OCI-LY3 (cell line): ENCODE measurements at regions not wholly inside any gene's neighbourhood (a gene's known extent, or its start where the extent isn't known, plus 50 kb on each side); places are given as distances from the start of the nearest gene placed in this dataset.

Experiments used
- CTCF ChIP-seq: fragments of 200-600, 300-600 bp; sonication (generic); IDR thresholded peaks from 2 replicates; pipeline ENCODE4 v1.5.1; 2014; ENCODE audit warnings: antibody characterized with exemption, low read length, low read depth
- EZH2phosphoT487 ChIP-seq: fragments of 200-600 bp; shearing (Covaris generic); IDR thresholded peaks from 2 replicates; pipeline ENCODE4 v1.6.1; 2018; ENCODE audit warnings: antibody characterized with exemption, mixed run types, low read depth

DNA sequence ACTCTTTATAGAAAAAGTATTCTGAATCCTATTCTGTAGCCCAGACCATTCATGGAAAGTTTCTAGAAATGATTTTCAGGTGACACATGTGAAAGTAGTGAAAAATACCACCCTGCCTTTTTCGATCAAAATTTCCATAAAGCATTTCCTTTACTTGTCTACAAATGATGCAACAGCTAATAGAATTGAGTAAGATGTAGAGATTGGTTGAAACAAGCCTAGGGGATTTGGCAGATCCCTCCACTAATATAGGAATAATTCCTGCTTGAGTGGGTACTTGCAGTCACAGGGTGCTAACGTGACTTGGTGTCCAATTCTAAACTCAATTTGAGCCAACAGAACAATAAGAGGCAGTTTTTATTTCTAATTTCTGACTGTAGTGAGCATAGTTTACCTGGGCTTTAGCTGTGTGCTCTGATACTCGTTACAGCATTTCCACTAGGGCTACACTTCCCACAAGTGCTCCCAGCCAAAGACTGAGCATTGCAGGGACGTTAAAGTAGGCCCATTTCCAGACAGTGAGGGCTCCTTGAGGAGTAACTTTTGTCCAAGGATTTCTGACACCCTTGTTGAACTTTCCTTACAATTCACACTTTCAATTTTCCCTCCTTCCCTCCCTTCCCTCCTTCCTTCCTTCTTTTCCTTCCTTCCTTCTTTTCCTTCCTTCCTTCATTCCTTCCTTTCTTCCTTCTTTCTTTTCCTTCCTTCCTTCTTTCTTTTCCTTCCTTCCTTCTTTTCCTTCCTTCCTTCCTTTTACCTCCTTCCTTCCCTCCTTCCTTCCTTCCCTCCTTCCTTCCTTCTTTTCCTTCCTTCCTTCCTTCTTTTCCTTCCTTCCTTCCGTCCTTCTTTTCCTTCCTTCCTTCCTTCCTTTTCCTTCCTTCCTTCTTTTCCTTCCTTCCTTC is 53.9 kb upstream of the TP63 start:
- TF ChIP-seq CTCF (no peak), EZH2phosphoT487 (no peak)
